ENCODE measurements at regions not wholly inside any gene's neighbourhood (a gene's known extent, or its start where the extent isn't known, plus 50 kb on each side); places are given as distances from the start of the nearest gene placed in this dataset.

- Histone ChIP-seq H3K27me3 (ENCODE audit: control insufficient read depth, insufficient read depth, low read length) (no peaks in the 10 kb centered on the region), H3K79me2 (no peaks in the 10 kb centered on the region), H2AFZ (no peak overlapping the region), H3K4me3 (ENCODE audit: low read depth, low read length) (no peak overlapping the region), H3K4me2 (ENCODE audit: low read length) (no peak overlapping the region), H3K36me3 (ENCODE audit: control insufficient read depth, insufficient read depth, low read length) (no peaks in the 10 kb centered on the region), H3K27ac (no peak overlapping the region), H3K9me3 (ENCODE audit: control insufficient read depth, low read length) (peaks cover 2% of the 10 kb centered on the region), H3K4me1 (no peaks in the 10 kb centered on the region), H3K9ac (no peak overlapping the region)
- TF ChIP-seq CTCF (IDR thresholded peaks at IDR 0.05): no peak
Measured at GRCh38 chr16:51747329-51747728, 596.3 kb upstream of the SALL1 start.

DNA sequence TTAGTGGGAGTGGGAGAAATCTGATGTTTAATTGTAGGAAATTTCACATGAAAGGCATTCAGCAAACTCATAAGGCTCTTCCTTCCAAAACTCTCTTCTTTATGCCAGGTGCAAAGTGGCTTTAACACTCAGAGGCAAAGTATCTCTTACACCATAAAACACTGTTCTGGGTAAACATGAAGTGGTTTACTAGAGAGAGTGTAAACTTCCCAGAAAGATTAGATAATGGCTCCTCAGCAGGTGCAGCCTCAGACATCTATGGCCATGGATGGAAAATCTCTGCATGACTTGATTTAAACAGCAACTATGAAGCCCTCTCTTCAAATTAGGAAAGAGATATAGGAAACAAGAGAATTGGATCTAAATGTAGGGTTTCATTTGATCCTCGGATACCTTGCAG is 583.1 kb upstream of the SALL1 start:
- H3K4me2 ChIP-seq (ENCODE audit: low read length): no peak overlapping the region
- no peaks in the 10 kb centered on the region for H3K79me2 ChIP-seq
- TF ChIP-seq CTCF (IDR thresholded peaks at IDR 0.05): no peak
- H3K27me3 ChIP-seq (ENCODE audit: control insufficient read depth, insufficient read depth, low read length): no peaks in the 10 kb centered on the region
- no peak overlapping the region for H2AFZ ChIP-seq
- no peak overlapping the region for H3K9ac ChIP-seq
- H3K4me1 ChIP-seq: no peaks in the 10 kb centered on the region
- H3K4me3 ChIP-seq (ENCODE audit: low read depth, low read length): no peak overlapping the region
- H3K9me3 ChIP-seq (ENCODE audit: control insufficient read depth, low read length): no peaks in the 10 kb centered on the region
- no peak overlapping the region for H3K27ac ChIP-seq
- no peaks in the 10 kb centered on the region for H3K36me3 ChIP-seq (ENCODE audit: control insufficient read depth, insufficient read depth, low read length)

DNA sequence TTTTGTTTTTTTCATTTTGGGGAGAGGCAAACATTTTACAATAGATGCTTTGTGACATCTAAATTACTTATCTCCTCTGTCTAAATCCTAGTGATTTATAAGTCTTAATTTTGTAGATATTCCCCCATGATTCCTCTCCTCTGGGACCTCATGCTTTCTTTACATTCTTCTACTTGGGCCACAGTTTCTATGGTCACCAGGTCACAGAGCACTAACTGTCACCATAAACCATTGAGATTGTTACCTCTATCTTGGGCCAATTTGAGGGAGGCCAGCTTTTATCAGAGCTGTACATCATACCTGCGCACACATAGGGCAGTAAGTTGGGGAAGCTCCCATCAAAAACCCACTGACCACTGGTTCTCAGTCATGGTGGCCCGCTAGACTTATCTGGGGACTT is 582.1 kb upstream of the SALL1 start:
- Histone ChIP-seq H3K36me3 (ENCODE audit: control insufficient read depth, insufficient read depth, low read length) (no peaks in the 10 kb centered on the region), H3K4me2 (ENCODE audit: low read length) (no peak overlapping the region), H3K4me3 (ENCODE audit: low read depth, low read length) (no peak overlapping the region), H3K4me1 (no peaks in the 10 kb centered on the region), H3K9me3 (ENCODE audit: control insufficient read depth, low read length) (no peaks in the 10 kb centered on the region), H3K9ac (no peak overlapping the region), H3K27me3 (ENCODE audit: control insufficient read depth, insufficient read depth, low read length) (no peaks in the 10 kb centered on the region), H3K79me2 (no peaks in the 10 kb centered on the region), H2AFZ (no peak overlapping the region), H3K27ac (no peak overlapping the region)
- TF ChIP-seq CTCF (IDR thresholded peaks at IDR 0.05): no peak

- Histone ChIP-seq H3K4me2 (ENCODE audit: low read length) (no peak overlapping the region), H2AFZ (no peak overlapping the region), H3K9me3 (ENCODE audit: control insufficient read depth, low read length) (no peaks in the 10 kb centered on the region), H3K79me2 (no peaks in the 10 kb centered on the region), H3K36me3 (ENCODE audit: control insufficient read depth, insufficient read depth, low read length) (no peaks in the 10 kb centered on the region), H3K4me1 (no peaks in the 10 kb centered on the region), H3K27ac (no peak overlapping the region), H3K9ac (no peak overlapping the region), H3K4me3 (ENCODE audit: low read depth, low read length) (no peak overlapping the region), H3K27me3 (ENCODE audit: control insufficient read depth, insufficient read depth, low read length) (no peaks in the 10 kb centered on the region)
- no peak for TF ChIP-seq CTCF (IDR thresholded peaks at IDR 0.05)
Measured at GRCh38 chr16:51731160-51731559, 580.1 kb upstream of the SALL1 start.

DNA sequence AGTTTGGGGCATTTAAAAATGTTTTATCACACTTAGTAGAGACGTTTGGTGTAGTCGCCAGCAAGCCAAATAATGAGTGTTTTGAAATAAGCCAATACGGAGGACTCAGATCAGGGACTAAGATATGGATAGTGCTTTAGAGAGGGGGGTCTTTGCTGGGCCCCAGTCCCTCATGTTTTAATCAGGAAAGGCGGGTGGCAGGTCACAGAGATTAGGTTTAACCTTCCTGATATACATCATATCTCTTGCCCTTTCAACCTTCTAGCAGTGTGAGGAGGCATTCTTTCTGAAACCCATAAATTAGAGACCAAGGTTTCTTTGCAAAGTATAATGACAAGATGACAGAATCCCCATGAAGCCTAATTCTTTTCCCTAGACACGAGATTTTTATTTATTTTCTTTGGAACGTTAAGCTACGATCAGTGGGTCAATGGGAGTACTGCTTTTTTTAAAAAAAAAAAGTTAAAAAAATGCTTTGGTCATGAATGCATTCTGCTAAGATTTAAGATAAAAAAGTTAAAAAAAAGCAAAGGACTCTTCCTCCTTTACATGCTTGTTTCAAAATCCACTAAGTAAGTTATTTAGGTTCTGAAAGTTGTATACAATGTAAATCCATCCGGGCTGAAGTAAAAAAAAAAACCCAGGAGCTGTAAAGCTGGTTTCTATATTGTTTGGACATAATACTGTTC is 572.1 kb upstream of the SALL1 start:
- peak overlapping the region; percentile 31 for H3K4me2 ChIP-seq (ENCODE audit: low read length)
- H3K9ac ChIP-seq: no peak overlapping the region
- H3K27me3 ChIP-seq (ENCODE audit: control insufficient read depth, insufficient read depth, low read length): no peaks in the 10 kb centered on the region
- H3K27ac ChIP-seq: no peak overlapping the region
- no peaks in the 10 kb centered on the region for H3K9me3 ChIP-seq (ENCODE audit: control insufficient read depth, low read length)
- H3K36me3 ChIP-seq (ENCODE audit: control insufficient read depth, insufficient read depth, low read length): no peaks in the 10 kb centered on the region
- H3K79me2 ChIP-seq: no peaks in the 10 kb centered on the region
- no peak for TF ChIP-seq CTCF (IDR thresholded peaks at IDR 0.05)
- H3K4me1 ChIP-seq: peaks cover 3% of the 10 kb centered on the region
- H2AFZ ChIP-seq: no peak overlapping the region
- H3K4me3 ChIP-seq (ENCODE audit: low read depth, low read length): no peak overlapping the region
